Loucy (cell line): ENCODE measurements at regions not wholly inside any gene's neighbourhood (a gene's known extent, or its start where the extent isn't known, plus 50 kb on each side); places are given as distances from the start of the nearest gene placed in this dataset.
"Not testable (repeated sequence)": the region's sequence is repeated elsewhere in the genome, so short reads cannot be mapped to it uniquely, and the experiment has no call there.

Source experiments
- H2AFZ ChIP-seq: fragments of 200-600 bp; sonication (generic); 2 replicates; pipeline ENCODE4 v1.6.0; 2016; ENCODE audit warnings: antibody characterized with exemption, mild to moderate bottlenecking, low read length, moderate library complexity
- H3F3A ChIP-seq: fragments of 200-600 bp; 2 replicates; pipeline ENCODE4 v1.6.0; 2016; ENCODE audit warnings: antibody characterized with exemption, low read depth, mild to moderate bottlenecking
- H3K27me3 ChIP-seq: fragments of 200-600 bp; sonication (generic); 2 replicates; pipeline ENCODE4 v1.6.1; 2014; ENCODE audit warnings: low read length, mild to moderate bottlenecking; ENCODE audit not compliant: insufficient read depth, poor library complexity, severe bottlenecking
- H3K36me3 ChIP-seq: fragments of 200-600 bp; sonication (generic); 2 replicates; pipeline ENCODE4 v1.6.1; 2016; ENCODE audit warnings: low read length; ENCODE audit not compliant: insufficient read depth
- H3K4me1 ChIP-seq: fragments of 200-600 bp; sonication (generic); 2 replicates; pipeline ENCODE4 v1.5.1; 2014; ENCODE audit warnings: low read length, mild to moderate bottlenecking; ENCODE audit not compliant: insufficient read depth, poor library complexity, severe bottlenecking
- H3K4me2 ChIP-seq: fragments of 200-600 bp; sonication (generic); 2 replicates; pipeline ENCODE4 v1.6.0; 2014; ENCODE audit warnings: antibody characterized with exemption, low read length, low read depth, mild to moderate bottlenecking; ENCODE audit not compliant: poor library complexity, severe bottlenecking
- H3K4me3 ChIP-seq: fragments of 200-600 bp; sonication (generic); 2 replicates; pipeline ENCODE4 v1.5.1; 2014; ENCODE audit warnings: low read length, mild to moderate bottlenecking, mixed read lengths; ENCODE audit not compliant: poor library complexity, severe bottlenecking
- H3K79me2 ChIP-seq: fragments of 200-600 bp; sonication (generic); 2 replicates; pipeline ENCODE4 v1.6.1; 2014; ENCODE audit warnings: low read length; ENCODE audit not compliant: insufficient read depth
- H3K9ac ChIP-seq: fragments of 200-600 bp; sonication (generic); 2 replicates; pipeline ENCODE4 v1.6.0; 2014; ENCODE audit warnings: mild to moderate bottlenecking, low read depth, low read length, moderate library complexity; ENCODE audit not compliant: poor library complexity, severe bottlenecking
- H3K9me2 ChIP-seq: fragments of 200-600 bp; sonication (generic); replicated peaks from 2 replicates; pipeline ENCODE4 v1.6.1; 2016; ENCODE audit warnings: low read depth, low read length, mixed read lengths
- H3K9me3 ChIP-seq: fragments of 200-600 bp; sonication (generic); 2 replicates; pipeline ENCODE4 v1.6.1; 2014; ENCODE audit warnings: mild to moderate bottlenecking, antibody characterized with exemption, low read length, low read depth; ENCODE audit not compliant: insufficient read depth
- H4K20me1 ChIP-seq: fragments of 200-600 bp; sonication (generic); 2 replicates; pipeline ENCODE4 v1.6.0; 2014; ENCODE audit warnings: antibody characterized with exemption, low read length, mild to moderate bottlenecking; ENCODE audit not compliant: insufficient read depth, poor library complexity, severe bottlenecking
- EZH2phosphoT487 ChIP-seq: fragments of 200-600 bp; IDR thresholded peaks from 2 replicates; pipeline ENCODE4 v1.6.1; 2018; ENCODE audit warnings: antibody characterized with exemption, mild to moderate bottlenecking, moderate library complexity, borderline replicate concordance
- TF ChIP-seq, protein P1 (sequence below): fragments of 200-600 bp; sonication (generic); conservative IDR thresholded peaks from 2 replicates; pipeline ENCODE4 v1.5.1; 2014; ENCODE audit warnings: mild to moderate bottlenecking, antibody characterized with exemption, low read length

DNA sequence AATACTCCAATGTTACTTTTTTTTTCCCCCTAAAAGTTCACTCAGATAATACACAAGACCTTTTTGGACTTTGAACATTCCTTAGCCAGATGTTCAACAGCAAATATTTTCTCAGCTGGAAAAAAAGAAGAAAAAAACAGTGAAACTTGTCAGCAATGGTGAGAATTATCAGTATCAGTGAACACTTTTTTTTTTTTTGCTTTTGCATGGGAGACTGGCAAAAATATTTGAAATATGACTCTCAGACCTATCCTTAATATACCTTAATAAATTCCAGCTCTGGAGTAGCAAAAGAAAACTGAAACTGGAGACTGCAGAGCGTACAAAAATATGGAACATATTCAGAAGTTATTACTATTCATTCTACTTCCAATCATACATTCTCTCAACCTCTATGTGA is 92.3 kb downstream of the RFPL4B start:
- no peak overlapping the region for H3K4me2 ChIP-seq
- H3F3A ChIP-seq, result no peaks in the 10 kb centered on the region
- H3K27me3 ChIP-seq, result no peaks in the 10 kb centered on the region
- TF ChIP-seq, protein P1, sequence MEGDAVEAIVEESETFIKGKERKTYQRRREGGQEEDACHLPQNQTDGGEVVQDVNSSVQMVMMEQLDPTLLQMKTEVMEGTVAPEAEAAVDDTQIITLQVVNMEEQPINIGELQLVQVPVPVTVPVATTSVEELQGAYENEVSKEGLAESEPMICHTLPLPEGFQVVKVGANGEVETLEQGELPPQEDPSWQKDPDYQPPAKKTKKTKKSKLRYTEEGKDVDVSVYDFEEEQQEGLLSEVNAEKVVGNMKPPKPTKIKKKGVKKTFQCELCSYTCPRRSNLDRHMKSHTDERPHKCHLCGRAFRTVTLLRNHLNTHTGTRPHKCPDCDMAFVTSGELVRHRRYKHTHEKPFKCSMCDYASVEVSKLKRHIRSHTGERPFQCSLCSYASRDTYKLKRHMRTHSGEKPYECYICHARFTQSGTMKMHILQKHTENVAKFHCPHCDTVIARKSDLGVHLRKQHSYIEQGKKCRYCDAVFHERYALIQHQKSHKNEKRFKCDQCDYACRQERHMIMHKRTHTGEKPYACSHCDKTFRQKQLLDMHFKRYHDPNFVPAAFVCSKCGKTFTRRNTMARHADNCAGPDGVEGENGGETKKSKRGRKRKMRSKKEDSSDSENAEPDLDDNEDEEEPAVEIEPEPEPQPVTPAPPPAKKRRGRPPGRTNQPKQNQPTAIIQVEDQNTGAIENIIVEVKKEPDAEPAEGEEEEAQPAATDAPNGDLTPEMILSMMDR, result no peak
- no peak for TF ChIP-seq EZH2phosphoT487
- H3K9me3 ChIP-seq, result no peaks in the 10 kb centered on the region
- no peak overlapping the region for H3K9ac ChIP-seq
- H2AFZ ChIP-seq, result no peak overlapping the region
- H3K36me3 ChIP-seq, result no peaks in the 10 kb centered on the region
- no peaks in the 10 kb centered on the region for H3K4me1 ChIP-seq
- H4K20me1 ChIP-seq, result no peaks in the 10 kb centered on the region
- no peaks in the 10 kb centered on the region for H3K79me2 ChIP-seq
- H3K4me3 ChIP-seq, result no peak overlapping the region
- H3K9me2 ChIP-seq, result no peaks in the 10 kb centered on the region

DNA sequence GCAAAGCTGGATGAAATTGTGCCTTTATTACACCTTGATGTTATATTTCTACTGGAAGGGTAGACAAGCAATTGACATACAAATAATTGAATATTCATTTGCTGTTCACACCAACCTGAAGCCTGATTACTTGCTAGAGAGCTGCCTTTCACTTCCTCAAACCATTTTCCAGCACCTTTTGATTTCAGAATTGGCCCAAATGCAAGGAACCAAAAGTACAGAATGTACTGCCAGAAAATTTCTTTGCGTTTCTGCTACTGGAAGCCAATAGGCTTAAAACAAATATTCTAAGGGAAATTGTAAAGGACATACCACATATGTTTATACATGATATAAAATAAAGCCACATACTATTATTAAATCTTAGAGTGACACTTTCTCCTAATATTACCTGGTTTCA is 94.5 kb downstream of the RFPL4B start:
- no peaks in the 10 kb centered on the region for H3K9me3 ChIP-seq
- no peak overlapping the region for H3K4me3 ChIP-seq
- no peaks in the 10 kb centered on the region for H3K36me3 ChIP-seq
- H3K4me1 ChIP-seq, result no peaks in the 10 kb centered on the region
- H3K27me3 ChIP-seq, result no peaks in the 10 kb centered on the region
- no peak overlapping the region for H3K9ac ChIP-seq
- no peak overlapping the region for H3K4me2 ChIP-seq
- TF ChIP-seq, protein P1, result no peak
- TF ChIP-seq EZH2phosphoT487, result no peak
- no peaks in the 10 kb centered on the region for H4K20me1 ChIP-seq
- H3K9me2 ChIP-seq, result no peaks in the 10 kb centered on the region
- H3F3A ChIP-seq, result no peaks in the 10 kb centered on the region
- H3K79me2 ChIP-seq, result no peaks in the 10 kb centered on the region
- no peak overlapping the region for H2AFZ ChIP-seq

DNA sequence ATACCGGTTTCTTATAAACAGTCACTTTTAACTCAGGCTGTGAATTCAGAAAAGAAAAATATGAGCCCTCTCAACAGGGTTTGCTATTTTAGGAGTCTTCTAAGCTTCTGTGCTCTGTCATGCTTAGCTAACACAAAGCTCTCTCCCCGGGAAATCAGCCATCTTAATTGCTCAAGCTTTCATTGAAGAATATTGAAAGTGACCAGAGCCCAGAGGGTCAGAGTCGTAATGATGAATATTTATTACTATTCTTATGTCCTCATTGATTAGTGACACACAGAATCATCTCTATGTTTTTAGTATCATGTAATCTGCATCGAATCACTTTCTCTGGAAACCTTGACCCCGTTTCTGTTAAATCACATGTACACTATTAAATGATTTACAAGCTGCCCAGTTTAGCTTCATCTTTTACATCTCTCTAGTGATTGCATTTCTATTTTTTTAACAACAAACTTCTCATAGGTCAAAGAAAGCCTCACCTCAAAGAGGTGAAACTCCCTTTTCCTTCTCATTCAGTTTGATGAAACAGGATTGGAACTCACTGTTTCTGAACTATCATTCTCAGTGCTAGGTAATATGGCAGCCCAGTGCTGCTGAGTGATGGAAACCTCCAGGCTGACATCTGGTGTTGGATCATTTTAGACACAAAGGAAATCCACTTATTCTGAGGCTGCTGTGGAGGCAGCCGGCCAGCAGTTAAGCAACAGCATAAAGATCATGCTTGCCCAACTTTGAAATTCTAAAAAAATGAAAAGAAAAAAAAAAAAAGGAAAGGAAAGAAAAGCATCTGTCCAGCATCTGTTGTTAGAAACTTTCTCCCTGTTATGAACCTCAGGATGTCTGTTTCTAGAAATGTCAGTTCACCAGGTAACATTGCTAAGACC is 96.3 kb downstream of the RFPL4B start:
- no peaks in the 10 kb centered on the region for H3K9me2 ChIP-seq
- H3K9ac ChIP-seq, result no peak overlapping the region
- no peak for TF ChIP-seq EZH2phosphoT487
- TF ChIP-seq, protein P1, result no peak
- no peaks in the 10 kb centered on the region for H4K20me1 ChIP-seq
- no peaks in the 10 kb centered on the region for H3K9me3 ChIP-seq
- no peak overlapping the region for H3K4me3 ChIP-seq
- no peaks in the 10 kb centered on the region for H3K36me3 ChIP-seq
- H3F3A ChIP-seq, result no peaks in the 10 kb centered on the region
- H2AFZ ChIP-seq, result no peak overlapping the region
- no peaks in the 10 kb centered on the region for H3K27me3 ChIP-seq
- H3K79me2 ChIP-seq, result no peaks in the 10 kb centered on the region
- H3K4me2 ChIP-seq, result no peak overlapping the region
- no peaks in the 10 kb centered on the region for H3K4me1 ChIP-seq

DNA sequence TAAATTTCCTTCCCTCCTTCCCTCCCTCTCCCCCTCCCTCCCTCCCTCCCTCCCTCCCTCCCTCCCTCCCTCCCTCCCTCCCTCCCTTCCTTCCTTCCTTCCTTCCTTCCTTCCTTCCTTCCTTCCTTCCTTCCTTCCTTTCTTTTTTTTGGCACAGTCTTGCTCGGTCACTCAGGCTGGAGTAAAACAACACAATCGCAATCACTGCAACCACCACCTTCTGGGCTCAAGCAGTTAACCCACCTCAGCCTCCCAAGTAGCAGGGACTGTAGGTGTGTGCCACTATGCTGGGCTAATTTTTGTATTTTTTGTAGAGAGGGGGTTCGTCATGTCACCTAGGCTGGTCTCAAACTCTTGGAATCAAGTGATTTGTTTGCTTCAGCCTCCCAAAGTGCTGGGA is 101.7 kb downstream of the RFPL4B start:
- H4K20me1 ChIP-seq, H2AFZ ChIP-seq, H3K4me1 ChIP-seq, H3K27me3 ChIP-seq, H3K4me2 ChIP-seq, H3K79me2 ChIP-seq, H3K9ac ChIP-seq, H3K4me3 ChIP-seq, H3K9me2 ChIP-seq, H3F3A ChIP-seq, H3K9me3 ChIP-seq, H3K36me3 ChIP-seq: not testable (repeated sequence)
